NK-92 (cell line): ENCODE measurements at regions not wholly inside any gene's neighbourhood (a gene's known extent, or its start where the extent isn't known, plus 50 kb on each side); places are given as distances from the start of the nearest gene placed in this dataset.

Source experiments
- DNase-seq: peaks from one replicate; lab custom pipeline; 2025; ENCODE audit not compliant: unreplicated experiment; lab: John Stamatoyannopoulos, UW

- no peak for DNase-seq
These were observed 75.3 kb upstream of the RIPOR2 start for GRCh38 chr6:25010902-25011625.

- DNase-seq = no peak
These were observed 76.9 kb upstream of the RIPOR2 start for GRCh38 chr6:25012657-25013056.

- DNase-seq = no peak
These were observed 77.5 kb upstream of the RIPOR2 start for GRCh38 chr6:25013246-25013645.

- no peak for DNase-seq
These were observed 78.6 kb upstream of the RIPOR2 start for GRCh38 chr6:25014369-25014768.

GRCh38 chr6:25014791-25015560 lies 79.2 kb upstream of the RIPOR2 start:
- DNase-seq = no peak

GRCh38 chr6:25016014-25016720 lies 80.4 kb upstream of the RIPOR2 start:
- DNase-seq = no peak

GRCh38 chr6:25017486-25017885 lies 81.7 kb upstream of the RIPOR2 start:
- no peak for DNase-seq

- no peak for DNase-seq
These were observed 82.3 kb upstream of the RIPOR2 start for GRCh38 chr6:25017932-25018567.

GRCh38 chr6:25018568-25018954 lies 82.8 kb upstream of the RIPOR2 start:
- no peak for DNase-seq

GRCh38 chr6:25022140-25022553 lies 86.4 kb upstream of the RIPOR2 start:
- no peak for DNase-seq

GRCh38 chr6:25023781-25024180 lies 88.0 kb upstream of the RIPOR2 start:
- no peak for DNase-seq

GRCh38 chr6:25024821-25025220 lies 89.1 kb upstream of the RIPOR2 start:
- DNase-seq = no peak

- DNase-seq = no peak
These were observed 89.6 kb upstream of the RIPOR2 start for GRCh38 chr6:25025248-25025918.

GRCh38 chr6:25025919-25026301 lies 90.2 kb upstream of the RIPOR2 start:
- DNase-seq = no peak

GRCh38 chr6:25026723-25027122 lies 91.0 kb upstream of the RIPOR2 start:
- no peak for DNase-seq

- DNase-seq = no peak
These were observed 91.6 kb upstream of the RIPOR2 start for GRCh38 chr6:25027221-25027916.

- no peak for DNase-seq
These were observed 92.6 kb upstream of the RIPOR2 start for GRCh38 chr6:25028328-25028727.

- no peak for DNase-seq
These were observed 97.2 kb upstream of the RIPOR2 start for GRCh38 chr6:25032934-25033333.

GRCh38 chr6:25034431-25034921 lies 98.7 kb upstream of the RIPOR2 start:
- DNase-seq = no peak

GRCh38 chr6:25035174-25035511 lies 99.4 kb upstream of the RIPOR2 start:
- DNase-seq = no peak
